Stimulated activated CD8-positive, alpha-beta memory T cell treated with anti-CD3 and anti-CD28 coated beads, Interleukin-7, amount 100 ng/mL, for 1 hour (primary cell): ENCODE measurements at regions not wholly inside any gene's neighbourhood (a gene's known extent, or its start where the extent isn't known, plus 50 kb on each side); places are given as distances from the start of the nearest gene placed in this dataset.

ENCODE experiments used
- DNase-seq, 2 donors: peaks; one replicate each; pipeline ENCODE4 v3.0.0-alpha.2; 2020; ENCODE audit warnings: low read depth in 2 of 2

GRCh38 chr1:29381426-29381825 lies 145.1 kb downstream of the PTPRU start:
- no peak for DNase-seq

- no peak for DNase-seq
These were observed 144.2 kb downstream of the PTPRU start for GRCh38 chr1:29380532-29380931.

GRCh38 chr1:29379443-29380073 lies 143.2 kb downstream of the PTPRU start:
- DNase-seq = no peak
